H1 (cell line): ENCODE measurements at regions not wholly inside any gene's neighbourhood (a gene's known extent, or its start where the extent isn't known, plus 50 kb on each side); places are given as distances from the start of the nearest gene placed in this dataset.

ENCODE experiments used
- KDM5A ChIP-seq: fragments of 200-600 bp; IDR thresholded peaks from 2 replicates; pipeline ENCODE4 v1.7.1; 2012; ENCODE audit warnings: mild to moderate bottlenecking, low read length, inconsistent platforms, mixed read lengths
- POLR2AphosphoS5 ChIP-seq: IDR thresholded peaks from 2 replicates; pipeline ENCODE4 v1.6.1; 2011; ENCODE audit warnings: low read depth, low read length
- POU5F1 ChIP-seq: IDR thresholded peaks from 2 replicates; pipeline ENCODE4 v1.6.1; 2011; ENCODE audit warnings: low read depth, mild to moderate bottlenecking, low read length, moderate library complexity
- TBP ChIP-seq: IDR thresholded peaks from 2 replicates; pipeline ENCODE4 v1.6.1; 2011; ENCODE audit warnings: low read depth, low read length, improper control_type of control experiment
- YY1 ChIP-seq: IDR thresholded peaks from 2 replicates; pipeline ENCODE4 v1.6.1; 2011; ENCODE audit warnings: low read depth, mild to moderate bottlenecking, low read length
- TF ChIP-seq, protein P1 (sequence below): fragments of 300-600 bp; sonication (generic); IDR thresholded peaks from 2 replicates; pipeline ENCODE4 v1.7.1; 2012; ENCODE audit warnings: low read length, moderate library complexity, mild to moderate bottlenecking, inconsistent platforms; ENCODE audit not compliant: insufficient replicate concordance
- TF ChIP-seq, protein P2 (sequence below): IDR thresholded peaks from 2 replicates; pipeline ENCODE4 v1.6.1; 2012; ENCODE audit warnings: inconsistent platforms
- TF ChIP-seq, protein P3 (sequence below): IDR thresholded peaks from 2 replicates; pipeline ENCODE4 v1.6.1; 2012; ENCODE audit warnings: low read length, inconsistent platforms

DNA sequence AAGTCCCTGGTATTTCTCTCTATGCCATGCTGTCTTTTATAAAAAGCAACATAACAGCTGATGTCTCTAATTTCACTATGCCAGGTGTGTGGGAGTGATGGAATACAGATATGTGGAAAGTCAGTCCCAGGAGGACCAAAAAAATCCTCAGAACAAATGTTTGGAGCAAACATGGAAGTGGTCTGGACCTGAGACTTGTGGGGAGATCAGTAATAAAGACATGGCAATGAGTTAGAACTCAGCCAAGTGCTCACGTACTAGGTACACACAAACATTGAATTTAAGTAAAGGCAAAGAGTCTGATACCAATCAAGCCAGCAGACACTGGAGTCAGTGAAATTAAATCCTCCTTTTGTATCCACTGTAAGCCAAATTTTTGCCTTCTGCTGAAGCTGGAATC is 223.6 kb downstream of the ALG10B start (continued):
- TF ChIP-seq, protein P1, sequence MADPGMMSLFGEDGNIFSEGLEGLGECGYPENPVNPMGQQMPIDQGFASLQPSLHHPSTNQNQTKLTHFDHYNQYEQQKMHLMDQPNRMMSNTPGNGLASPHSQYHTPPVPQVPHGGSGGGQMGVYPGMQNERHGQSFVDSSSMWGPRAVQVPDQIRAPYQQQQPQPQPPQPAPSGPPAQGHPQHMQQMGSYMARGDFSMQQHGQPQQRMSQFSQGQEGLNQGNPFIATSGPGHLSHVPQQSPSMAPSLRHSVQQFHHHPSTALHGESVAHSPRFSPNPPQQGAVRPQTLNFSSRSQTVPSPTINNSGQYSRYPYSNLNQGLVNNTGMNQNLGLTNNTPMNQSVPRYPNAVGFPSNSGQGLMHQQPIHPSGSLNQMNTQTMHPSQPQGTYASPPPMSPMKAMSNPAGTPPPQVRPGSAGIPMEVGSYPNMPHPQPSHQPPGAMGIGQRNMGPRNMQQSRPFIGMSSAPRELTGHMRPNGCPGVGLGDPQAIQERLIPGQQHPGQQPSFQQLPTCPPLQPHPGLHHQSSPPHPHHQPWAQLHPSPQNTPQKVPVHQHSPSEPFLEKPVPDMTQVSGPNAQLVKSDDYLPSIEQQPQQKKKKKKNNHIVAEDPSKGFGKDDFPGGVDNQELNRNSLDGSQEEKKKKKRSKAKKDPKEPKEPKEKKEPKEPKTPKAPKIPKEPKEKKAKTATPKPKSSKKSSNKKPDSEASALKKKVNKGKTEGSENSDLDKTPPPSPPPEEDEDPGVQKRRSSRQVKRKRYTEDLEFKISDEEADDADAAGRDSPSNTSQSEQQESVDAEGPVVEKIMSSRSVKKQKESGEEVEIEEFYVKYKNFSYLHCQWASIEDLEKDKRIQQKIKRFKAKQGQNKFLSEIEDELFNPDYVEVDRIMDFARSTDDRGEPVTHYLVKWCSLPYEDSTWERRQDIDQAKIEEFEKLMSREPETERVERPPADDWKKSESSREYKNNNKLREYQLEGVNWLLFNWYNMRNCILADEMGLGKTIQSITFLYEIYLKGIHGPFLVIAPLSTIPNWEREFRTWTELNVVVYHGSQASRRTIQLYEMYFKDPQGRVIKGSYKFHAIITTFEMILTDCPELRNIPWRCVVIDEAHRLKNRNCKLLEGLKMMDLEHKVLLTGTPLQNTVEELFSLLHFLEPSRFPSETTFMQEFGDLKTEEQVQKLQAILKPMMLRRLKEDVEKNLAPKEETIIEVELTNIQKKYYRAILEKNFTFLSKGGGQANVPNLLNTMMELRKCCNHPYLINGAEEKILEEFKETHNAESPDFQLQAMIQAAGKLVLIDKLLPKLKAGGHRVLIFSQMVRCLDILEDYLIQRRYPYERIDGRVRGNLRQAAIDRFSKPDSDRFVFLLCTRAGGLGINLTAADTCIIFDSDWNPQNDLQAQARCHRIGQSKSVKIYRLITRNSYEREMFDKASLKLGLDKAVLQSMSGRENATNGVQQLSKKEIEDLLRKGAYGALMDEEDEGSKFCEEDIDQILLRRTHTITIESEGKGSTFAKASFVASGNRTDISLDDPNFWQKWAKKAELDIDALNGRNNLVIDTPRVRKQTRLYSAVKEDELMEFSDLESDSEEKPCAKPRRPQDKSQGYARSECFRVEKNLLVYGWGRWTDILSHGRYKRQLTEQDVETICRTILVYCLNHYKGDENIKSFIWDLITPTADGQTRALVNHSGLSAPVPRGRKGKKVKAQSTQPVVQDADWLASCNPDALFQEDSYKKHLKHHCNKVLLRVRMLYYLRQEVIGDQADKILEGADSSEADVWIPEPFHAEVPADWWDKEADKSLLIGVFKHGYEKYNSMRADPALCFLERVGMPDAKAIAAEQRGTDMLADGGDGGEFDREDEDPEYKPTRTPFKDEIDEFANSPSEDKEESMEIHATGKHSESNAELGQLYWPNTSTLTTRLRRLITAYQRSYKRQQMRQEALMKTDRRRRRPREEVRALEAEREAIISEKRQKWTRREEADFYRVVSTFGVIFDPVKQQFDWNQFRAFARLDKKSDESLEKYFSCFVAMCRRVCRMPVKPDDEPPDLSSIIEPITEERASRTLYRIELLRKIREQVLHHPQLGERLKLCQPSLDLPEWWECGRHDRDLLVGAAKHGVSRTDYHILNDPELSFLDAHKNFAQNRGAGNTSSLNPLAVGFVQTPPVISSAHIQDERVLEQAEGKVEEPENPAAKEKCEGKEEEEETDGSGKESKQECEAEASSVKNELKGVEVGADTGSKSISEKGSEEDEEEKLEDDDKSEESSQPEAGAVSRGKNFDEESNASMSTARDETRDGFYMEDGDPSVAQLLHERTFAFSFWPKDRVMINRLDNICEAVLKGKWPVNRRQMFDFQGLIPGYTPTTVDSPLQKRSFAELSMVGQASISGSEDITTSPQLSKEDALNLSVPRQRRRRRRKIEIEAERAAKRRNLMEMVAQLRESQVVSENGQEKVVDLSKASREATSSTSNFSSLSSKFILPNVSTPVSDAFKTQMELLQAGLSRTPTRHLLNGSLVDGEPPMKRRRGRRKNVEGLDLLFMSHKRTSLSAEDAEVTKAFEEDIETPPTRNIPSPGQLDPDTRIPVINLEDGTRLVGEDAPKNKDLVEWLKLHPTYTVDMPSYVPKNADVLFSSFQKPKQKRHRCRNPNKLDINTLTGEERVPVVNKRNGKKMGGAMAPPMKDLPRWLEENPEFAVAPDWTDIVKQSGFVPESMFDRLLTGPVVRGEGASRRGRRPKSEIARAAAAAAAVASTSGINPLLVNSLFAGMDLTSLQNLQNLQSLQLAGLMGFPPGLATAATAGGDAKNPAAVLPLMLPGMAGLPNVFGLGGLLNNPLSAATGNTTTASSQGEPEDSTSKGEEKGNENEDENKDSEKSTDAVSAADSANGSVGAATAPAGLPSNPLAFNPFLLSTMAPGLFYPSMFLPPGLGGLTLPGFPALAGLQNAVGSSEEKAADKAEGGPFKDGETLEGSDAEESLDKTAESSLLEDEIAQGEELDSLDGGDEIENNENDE = no peak
- TF ChIP-seq, protein P2, sequence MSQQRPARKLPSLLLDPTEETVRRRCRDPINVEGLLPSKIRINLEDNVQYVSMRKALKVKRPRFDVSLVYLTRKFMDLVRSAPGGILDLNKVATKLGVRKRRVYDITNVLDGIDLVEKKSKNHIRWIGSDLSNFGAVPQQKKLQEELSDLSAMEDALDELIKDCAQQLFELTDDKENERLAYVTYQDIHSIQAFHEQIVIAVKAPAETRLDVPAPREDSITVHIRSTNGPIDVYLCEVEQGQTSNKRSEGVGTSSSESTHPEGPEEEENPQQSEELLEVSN = no peak
- TF ChIP-seq YY1 (no peak), POU5F1 (no peak), TBP (no peak), KDM5A (no peak), POLR2AphosphoS5 (no peak)
- TF ChIP-seq, protein P3, sequence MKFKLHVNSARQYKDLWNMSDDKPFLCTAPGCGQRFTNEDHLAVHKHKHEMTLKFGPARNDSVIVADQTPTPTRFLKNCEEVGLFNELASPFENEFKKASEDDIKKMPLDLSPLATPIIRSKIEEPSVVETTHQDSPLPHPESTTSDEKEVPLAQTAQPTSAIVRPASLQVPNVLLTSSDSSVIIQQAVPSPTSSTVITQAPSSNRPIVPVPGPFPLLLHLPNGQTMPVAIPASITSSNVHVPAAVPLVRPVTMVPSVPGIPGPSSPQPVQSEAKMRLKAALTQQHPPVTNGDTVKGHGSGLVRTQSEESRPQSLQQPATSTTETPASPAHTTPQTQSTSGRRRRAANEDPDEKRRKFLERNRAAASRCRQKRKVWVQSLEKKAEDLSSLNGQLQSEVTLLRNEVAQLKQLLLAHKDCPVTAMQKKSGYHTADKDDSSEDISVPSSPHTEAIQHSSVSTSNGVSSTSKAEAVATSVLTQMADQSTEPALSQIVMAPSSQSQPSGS = no peak
